Erythroblast (primary cell): ENCODE measurements at regions not wholly inside any gene's neighbourhood (a gene's known extent, or its start where the extent isn't known, plus 50 kb on each side); places are given as distances from the start of the nearest gene placed in this dataset.

Experiments
- GATA1 ChIP-seq: IDR thresholded peaks from 2 replicates; pipeline ENCODE4 v1.6.1; 2011; ENCODE audit warnings: low read depth, mild to moderate bottlenecking, control low read depth, low read length, moderate library complexity
- POLR2A ChIP-seq: IDR thresholded peaks from 2 replicates; pipeline ENCODE4 v1.6.1; 2011; ENCODE audit warnings: mild to moderate bottlenecking, low read length

GRCh38 chr5:33180900-33181299, 259.9 kb upstream of the TARS1 start:
- TF ChIP-seq GATA1 (no peak), POLR2A (no peak)
